GM23338 (cell line): ENCODE measurements at regions not wholly inside any gene's neighbourhood (a gene's known extent, or its start where the extent isn't known, plus 50 kb on each side); places are given as distances from the start of the nearest gene placed in this dataset.

Experiments used
- ATAC-seq: fragments of 200-7000 bp; cut with Tn5 transposase; 3 replicates; pipeline ENCODE4 v1.9.1; 2020
- DNase-seq: peaks from one replicate; pipeline ENCODE4 v3.0.0-alpha.2; 2015; ENCODE audit warnings: low spot score
- H2AFZ ChIP-seq: fragments of 200-600 bp; sonication (generic); 2 replicates; pipeline ENCODE4 v1.8.0; 2016; ENCODE audit warnings: antibody characterized with exemption, mild to moderate bottlenecking, moderate library complexity
- H3F3A ChIP-seq: fragments of 200-600 bp; sonication (generic); replicated peaks from 2 replicates; pipeline ENCODE4 v1.8.0; 2017; ENCODE audit warnings: antibody characterized with exemption, mixed run types, low read depth
- H3K27ac ChIP-seq: fragments of 200-600 bp; sonication (generic); 2 replicates; pipeline ENCODE4 v1.6.1; 2016; ENCODE audit warnings: low read depth
- H3K27me3 ChIP-seq: fragments of 200-600 bp; sonication (generic); 2 replicates; pipeline ENCODE4 v1.8.0; 2016; ENCODE audit warnings: mild to moderate bottlenecking, mixed run types, moderate library complexity; ENCODE audit not compliant: insufficient read depth
- H3K36me3 ChIP-seq: fragments of 200-600 bp; sonication (generic); 2 replicates; pipeline ENCODE4 v1.8.0; 2016; ENCODE audit warnings: mild to moderate bottlenecking; ENCODE audit not compliant: insufficient read depth
- H3K4me1 ChIP-seq: fragments of 200-600 bp; sonication (generic); 2 replicates; pipeline ENCODE4 v1.8.0; 2016; ENCODE audit warnings: mild to moderate bottlenecking, moderate library complexity; ENCODE audit not compliant: insufficient read depth
- H3K4me2 ChIP-seq: fragments of 200-600 bp; sonication (generic); 2 replicates; pipeline ENCODE4 v1.7.1; 2017; ENCODE audit warnings: mixed run types
- H3K4me3 ChIP-seq: fragments of 200-600 bp; sonication (generic); 2 replicates; pipeline ENCODE4 v1.6.1; 2016; ENCODE audit warnings: mixed run types
- H3K79me2 ChIP-seq: fragments of 200-600 bp; sonication (generic); replicated peaks from 2 replicates; pipeline ENCODE4 v1.8.0; 2017; ENCODE audit warnings: mild to moderate bottlenecking; ENCODE audit not compliant: insufficient read depth
- H3K9me2 ChIP-seq: fragments of 200-600 bp; sonication (generic); 2 replicates; pipeline ENCODE4 v1.8.0; 2017; ENCODE audit not compliant: insufficient read depth
- H4K20me1 ChIP-seq: fragments of 200-600 bp; sonication (generic); replicated peaks from 2 replicates; pipeline ENCODE4 v1.8.0; 2017; ENCODE audit warnings: mild to moderate bottlenecking; ENCODE audit not compliant: insufficient read depth
- H3K27ac Mint-ChIP-seq: 2 replicates; pipeline ENCODE4 v1.8.0; 2020; ENCODE audit warnings: inconsistent platforms, mild to moderate bottlenecking, moderate library complexity, mixed read lengths
- H3K27me3 Mint-ChIP-seq: 3 replicates; pipeline ENCODE4 v1.8.0; 2022; ENCODE audit warnings: low read depth, mild to moderate bottlenecking, moderate library complexity, mixed read lengths, inconsistent platforms; ENCODE audit not compliant: insufficient read depth, poor library complexity
- H3K36me3 Mint-ChIP-seq: 3 replicates; pipeline ENCODE4 v1.8.0; 2021; ENCODE audit warnings: low read depth, mild to moderate bottlenecking, inconsistent platforms, moderate library complexity, mixed read lengths
- H3K4me1 Mint-ChIP-seq: 3 replicates; pipeline ENCODE4 v1.8.0; 2020; ENCODE audit warnings: mild to moderate bottlenecking, inconsistent platforms, mixed read lengths
- H3K4me3 Mint-ChIP-seq: 3 replicates; pipeline ENCODE4 v1.8.0; 2021; ENCODE audit warnings: moderate library complexity, mild to moderate bottlenecking, inconsistent platforms, mixed read lengths
- H3K9me3 Mint-ChIP-seq: 3 replicates; pipeline ENCODE4 v1.8.0; 2020; ENCODE audit warnings: moderate library complexity, mild to moderate bottlenecking, inconsistent platforms, mixed read lengths
- CREB1 ChIP-seq: fragments of 250-450 bp; sonication (Bioruptor Pico); IDR thresholded peaks from 2 replicates; pipeline ENCODE4 v1.5.0; 2020; ENCODE audit warnings: low read depth, mild to moderate bottlenecking, moderate library complexity
- CTCF ChIP-seq, 2 experiments: fragments of 200-600 bp in 1 of 2; sonication (generic) in 1 of 2; conservative IDR thresholded peaks; 2 replicates each; pipeline versions ENCODE4 v1.5.1 to v1.6.1; 2016 to 2017; ENCODE audit warnings: antibody characterized with exemption in 2 of 2, low read depth in 2 of 2, mild to moderate bottlenecking in 2 of 2, moderate library complexity in 1 of 2
- ETS1 ChIP-seq: IDR thresholded peaks from 2 replicates; pipeline ENCODE4 v1.6.1; 2016; ENCODE audit warnings: antibody characterized with exemption
- EZH2 ChIP-seq: fragments of 200-600 bp; sonication (generic); IDR thresholded peaks from one replicate; pipeline ENCODE4 v1.8.0; 2017; ENCODE audit warnings: antibody characterized with exemption, mild to moderate bottlenecking, low read depth; ENCODE audit not compliant: unreplicated experiment
- EZH2phosphoT487 ChIP-seq: fragments of 200-600 bp; sonication (generic); IDR thresholded peaks from one replicate; pipeline ENCODE4 v1.8.1; 2018; ENCODE audit warnings: antibody characterized with exemption; ENCODE audit not compliant: unreplicated experiment
- NANOG ChIP-seq: IDR thresholded peaks from 2 replicates; pipeline ENCODE4 v1.6.1; 2016; ENCODE audit warnings: antibody characterized with exemption, borderline replicate concordance
- POLR2AphosphoS5 ChIP-seq: IDR thresholded peaks from 2 replicates; pipeline ENCODE4 v1.6.1; 2016; ENCODE audit warnings: antibody characterized with exemption, low read depth
- STAT1 ChIP-seq: IDR thresholded peaks from one replicate; pipeline ENCODE4 v1.6.1; 2016; ENCODE audit warnings: antibody characterized with exemption; ENCODE audit not compliant: unreplicated experiment
- ZNF114 ChIP-seq: fragments of 250-450 bp; sonication (Bioruptor Pico); IDR thresholded peaks from 2 replicates; pipeline ENCODE4 v1.5.0; 2020; ENCODE audit warnings: mild to moderate bottlenecking, moderate library complexity
- ZNF331 ChIP-seq: fragments of 250-450 bp; sonication (Bioruptor Pico); IDR thresholded peaks from 2 replicates; pipeline ENCODE4 v1.5.0; 2020; ENCODE audit warnings: low read depth, mild to moderate bottlenecking, moderate library complexity
- TF ChIP-seq, protein P1 (sequence below): fragments of 250-450 bp; sonication (Bioruptor Pico); IDR thresholded peaks from 2 replicates; pipeline ENCODE4 v1.5.0; 2020; ENCODE audit warnings: mild to moderate bottlenecking, moderate library complexity

DNA sequence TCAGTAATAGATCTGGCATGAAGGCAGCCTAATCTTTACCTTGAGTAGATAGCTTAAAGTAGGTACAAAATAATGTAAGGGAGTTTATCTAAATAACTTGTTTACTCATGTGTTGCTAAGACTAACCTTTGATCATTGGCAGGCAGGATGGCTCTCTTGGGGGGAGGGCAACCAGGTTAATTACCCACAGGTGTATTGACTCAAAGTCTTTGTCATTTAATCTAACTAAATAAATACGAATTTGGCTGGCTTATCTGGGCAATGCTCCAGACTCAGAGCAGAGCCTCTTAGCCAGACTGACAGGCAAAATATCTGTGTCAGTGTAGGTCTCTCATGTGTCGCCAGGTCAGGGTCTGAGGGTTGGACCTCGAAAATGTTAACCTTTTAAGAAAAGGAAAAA, 283.4 kb upstream of the KLHL1 start:
- H3K36me3 Mint-ChIP-seq: no peaks in the 10 kb centered on the region
- no peaks in the 10 kb centered on the region for H3F3A ChIP-seq
- peaks cover 13% of the 10 kb centered on the region for H3K27me3 Mint-ChIP-seq
- no peak overlapping the region for H3K27ac ChIP-seq
- H3K4me3 Mint-ChIP-seq: no peak overlapping the region
- H3K27ac Mint-ChIP-seq: no peak overlapping the region
- no peaks in the 10 kb centered on the region for H3K36me3 ChIP-seq
- peak; percentile 67 for ATAC-seq
- H3K9me2 ChIP-seq: no peaks in the 10 kb centered on the region
- no peak overlapping the region for H2AFZ ChIP-seq
- H3K4me3 ChIP-seq: 0 out of 2 replicates have a peak overlapping the region, but pooled peaks have one; percentile 4
- DNase-seq: peak; percentile 42
- peaks cover 37% of the 10 kb centered on the region for H3K4me1 Mint-ChIP-seq
- H3K9me3 Mint-ChIP-seq: no peaks in the 10 kb centered on the region
- no peaks in the 10 kb centered on the region for H4K20me1 ChIP-seq
- H3K79me2 ChIP-seq: no peaks in the 10 kb centered on the region
- TF ChIP-seq ZNF331 (CRISPR knock-in tag): no peak
- TF ChIP-seq EZH2phosphoT487: no peak
- TF ChIP-seq ETS1: no peak
- no peak for TF ChIP-seq CREB1 (CRISPR knock-in tag)
- TF ChIP-seq POLR2AphosphoS5: no peak
- TF ChIP-seq NANOG: peak; percentile 17; the same call in 1 of the 2 replicates
- H3K4me2 ChIP-seq: peak overlapping the region; percentile 27
- H3K4me1 ChIP-seq: peaks cover 43% of the 10 kb centered on the region
- H3K27me3 ChIP-seq: peaks cover 17% of the 10 kb centered on the region

DNA sequence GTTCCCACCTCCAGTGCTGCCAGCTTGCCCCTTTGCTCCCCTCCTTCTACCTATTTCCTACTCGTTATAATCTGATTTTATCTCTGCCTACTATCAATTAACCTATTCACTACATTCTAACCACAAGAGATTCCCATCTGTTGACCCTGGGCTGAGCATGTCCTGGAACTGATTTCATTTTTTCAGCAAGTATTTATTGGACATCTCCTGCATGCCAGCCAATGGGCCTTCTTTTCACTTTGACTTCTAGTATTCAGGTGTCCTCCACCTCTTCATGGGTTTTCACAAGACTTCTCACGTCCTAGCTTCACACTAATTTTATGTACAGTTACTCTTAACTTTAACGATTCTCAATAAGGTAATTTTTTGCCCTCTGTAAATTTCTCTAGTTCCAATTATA, 282.7 kb upstream of the KLHL1 start:
- Mint-ChIP-seq H3K4me1 (peaks cover 37% of the 10 kb centered on the region), H3K36me3 (no peaks in the 10 kb centered on the region), H3K27ac (no peak overlapping the region), H3K27me3 (peaks cover 13% of the 10 kb centered on the region), H3K4me3 (no peak overlapping the region), H3K9me3 (no peaks in the 10 kb centered on the region; the same call in 2 of the 3 replicates)
- H3K4me1 ChIP-seq: peaks cover 38% of the 10 kb centered on the region
- no peak for ATAC-seq
- H2AFZ ChIP-seq: no peak overlapping the region
- no peaks in the 10 kb centered on the region for H4K20me1 ChIP-seq
- peaks cover 17% of the 10 kb centered on the region for H3K27me3 ChIP-seq
- no peak overlapping the region for H3K4me2 ChIP-seq
- no peaks in the 10 kb centered on the region for H3K36me3 ChIP-seq
- H3K4me3 ChIP-seq: no peak overlapping the region
- no peaks in the 10 kb centered on the region for H3F3A ChIP-seq
- H3K27ac ChIP-seq: no peak overlapping the region
- no peaks in the 10 kb centered on the region for H3K9me2 ChIP-seq
- no peak for DNase-seq
- TF ChIP-seq STAT1: no peak
- TF ChIP-seq EZH2: no peak
- TF ChIP-seq CREB1 (CRISPR knock-in tag): no peak
- TF ChIP-seq ETS1: no peak
- TF ChIP-seq, protein P1, sequence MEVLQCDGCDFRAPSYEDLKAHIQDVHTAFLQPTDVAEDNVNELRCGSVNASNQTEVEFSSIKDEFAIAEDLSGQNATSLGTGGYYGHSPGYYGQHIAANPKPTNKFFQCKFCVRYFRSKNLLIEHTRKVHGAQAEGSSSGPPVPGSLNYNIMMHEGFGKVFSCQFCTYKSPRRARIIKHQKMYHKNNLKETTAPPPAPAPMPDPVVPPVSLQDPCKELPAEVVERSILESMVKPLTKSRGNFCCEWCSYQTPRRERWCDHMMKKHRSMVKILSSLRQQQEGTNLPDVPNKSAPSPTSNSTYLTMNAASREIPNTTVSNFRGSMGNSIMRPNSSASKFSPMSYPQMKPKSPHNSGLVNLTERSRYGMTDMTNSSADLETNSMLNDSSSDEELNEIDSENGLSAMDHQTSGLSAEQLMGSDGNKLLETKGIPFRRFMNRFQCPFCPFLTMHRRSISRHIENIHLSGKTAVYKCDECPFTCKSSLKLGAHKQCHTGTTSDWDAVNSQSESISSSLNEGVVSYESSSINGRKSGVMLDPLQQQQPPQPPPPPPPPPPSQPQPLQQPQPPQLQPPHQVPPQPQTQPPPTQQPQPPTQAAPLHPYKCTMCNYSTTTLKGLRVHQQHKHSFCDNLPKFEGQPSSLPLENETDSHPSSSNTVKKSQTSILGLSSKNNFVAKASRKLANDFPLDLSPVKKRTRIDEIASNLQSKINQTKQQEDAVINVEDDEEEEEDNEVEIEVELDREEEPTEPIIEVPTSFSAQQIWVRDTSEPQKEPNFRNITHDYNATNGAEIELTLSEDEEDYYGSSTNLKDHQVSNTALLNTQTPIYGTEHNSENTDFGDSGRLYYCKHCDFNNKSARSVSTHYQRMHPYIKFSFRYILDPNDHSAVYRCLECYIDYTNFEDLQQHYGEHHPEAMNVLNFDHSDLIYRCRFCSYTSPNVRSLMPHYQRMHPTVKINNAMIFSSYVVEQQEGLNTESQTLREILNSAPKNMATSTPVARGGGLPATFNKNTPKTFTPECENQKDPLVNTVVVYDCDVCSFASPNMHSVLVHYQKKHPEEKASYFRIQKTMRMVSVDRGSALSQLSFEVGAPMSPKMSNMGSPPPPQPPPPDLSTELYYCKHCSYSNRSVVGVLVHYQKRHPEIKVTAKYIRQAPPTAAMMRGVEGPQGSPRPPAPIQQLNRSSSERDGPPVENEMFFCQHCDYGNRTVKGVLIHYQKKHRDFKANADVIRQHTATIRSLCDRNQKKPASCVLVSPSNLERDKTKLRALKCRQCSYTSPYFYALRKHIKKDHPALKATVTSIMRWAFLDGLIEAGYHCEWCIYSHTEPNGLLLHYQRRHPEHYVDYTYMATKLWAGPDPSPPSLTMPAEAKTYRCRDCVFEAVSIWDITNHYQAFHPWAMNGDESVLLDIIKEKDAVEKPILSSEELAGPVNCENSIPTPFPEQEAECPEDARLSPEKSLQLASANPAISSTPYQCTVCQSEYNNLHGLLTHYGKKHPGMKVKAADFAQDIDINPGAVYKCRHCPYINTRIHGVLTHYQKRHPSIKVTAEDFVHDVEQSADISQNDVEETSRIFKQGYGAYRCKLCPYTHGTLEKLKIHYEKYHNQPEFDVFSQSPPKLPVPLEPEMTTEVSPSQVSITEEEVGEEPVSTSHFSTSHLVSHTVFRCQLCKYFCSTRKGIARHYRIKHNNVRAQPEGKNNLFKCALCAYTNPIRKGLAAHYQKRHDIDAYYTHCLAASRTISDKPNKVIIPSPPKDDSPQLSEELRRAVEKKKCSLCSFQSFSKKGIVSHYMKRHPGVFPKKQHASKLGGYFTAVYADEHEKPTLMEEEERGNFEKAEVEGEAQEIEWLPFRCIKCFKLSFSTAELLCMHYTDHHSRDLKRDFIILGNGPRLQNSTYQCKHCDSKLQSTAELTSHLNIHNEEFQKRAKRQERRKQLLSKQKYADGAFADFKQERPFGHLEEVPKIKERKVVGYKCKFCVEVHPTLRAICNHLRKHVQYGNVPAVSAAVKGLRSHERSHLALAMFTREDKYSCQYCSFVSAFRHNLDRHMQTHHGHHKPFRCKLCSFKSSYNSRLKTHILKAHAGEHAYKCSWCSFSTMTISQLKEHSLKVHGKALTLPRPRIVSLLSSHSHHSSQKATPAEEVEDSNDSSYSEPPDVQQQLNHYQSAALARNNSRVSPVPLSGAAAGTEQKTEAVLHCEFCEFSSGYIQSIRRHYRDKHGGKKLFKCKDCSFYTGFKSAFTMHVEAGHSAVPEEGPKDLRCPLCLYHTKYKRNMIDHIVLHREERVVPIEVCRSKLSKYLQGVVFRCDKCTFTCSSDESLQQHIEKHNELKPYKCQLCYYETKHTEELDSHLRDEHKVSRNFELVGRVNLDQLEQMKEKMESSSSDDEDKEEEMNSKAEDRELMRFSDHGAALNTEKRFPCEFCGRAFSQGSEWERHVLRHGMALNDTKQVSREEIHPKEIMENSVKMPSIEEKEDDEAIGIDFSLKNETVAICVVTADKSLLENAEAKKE: no peak
- no peak for TF ChIP-seq CTCF (conservative IDR thresholded peaks at IDR 0.05; ENCODE audit: low read depth in 2 of 2)
- no peak for TF ChIP-seq ZNF114 (CRISPR knock-in tag)
- no peaks in the 10 kb centered on the region for H3K79me2 ChIP-seq
